ENCODE measurements at regions not wholly inside any gene's neighbourhood (a gene's known extent, or its start where the extent isn't known, plus 50 kb on each side); places are given as distances from the start of the nearest gene placed in this dataset.

- no peak overlapping the region for H3K4me3 ChIP-seq (ENCODE audit: low read length)
- no peak for DNase-seq (ENCODE audit: low read depth)
- TF ChIP-seq CTCF (conservative IDR thresholded peaks at IDR 0.05; ENCODE audit: low read length): no peak
These were observed 388.9 kb upstream of the CDH10 start for GRCh38 chr5:25033658-25034057.

GRCh38 chr5:25029004-25029403 lies 384.2 kb upstream of the CDH10 start:
- no peak for TF ChIP-seq CTCF (conservative IDR thresholded peaks at IDR 0.05; ENCODE audit: low read length)
- no peak overlapping the region for H3K4me3 ChIP-seq (ENCODE audit: low read length)
- no peak for DNase-seq (ENCODE audit: low read depth)

GRCh38 chr5:25027526-25027925 lies 382.7 kb upstream of the CDH10 start:
- no peak for TF ChIP-seq CTCF (conservative IDR thresholded peaks at IDR 0.05; ENCODE audit: low read length)
- no peak for DNase-seq (ENCODE audit: low read depth)
- no peak overlapping the region for H3K4me3 ChIP-seq (ENCODE audit: low read length)

GRCh38 chr5:25027061-25027460 lies 382.3 kb upstream of the CDH10 start:
- DNase-seq (ENCODE audit: low read depth): no peak
- no peak for TF ChIP-seq CTCF (conservative IDR thresholded peaks at IDR 0.05; ENCODE audit: low read length)
- H3K4me3 ChIP-seq (ENCODE audit: low read length): no peak overlapping the region

- no peak for DNase-seq (ENCODE audit: low read depth)
- no peak for TF ChIP-seq CTCF (conservative IDR thresholded peaks at IDR 0.05; ENCODE audit: low read length)
- H3K4me3 ChIP-seq (ENCODE audit: low read length): no peak overlapping the region
These were observed 381.1 kb upstream of the CDH10 start for GRCh38 chr5:25025831-25026230.

- DNase-seq (ENCODE audit: low read depth): no peak
- no peak overlapping the region for H3K4me3 ChIP-seq (ENCODE audit: low read length)
- no peak for TF ChIP-seq CTCF (conservative IDR thresholded peaks at IDR 0.05; ENCODE audit: low read length)
These were observed 375.7 kb upstream of the CDH10 start for GRCh38 chr5:25020454-25020853.

- H3K4me3 ChIP-seq (ENCODE audit: low read length): no peak overlapping the region
- TF ChIP-seq CTCF (conservative IDR thresholded peaks at IDR 0.05; ENCODE audit: low read length): no peak
- DNase-seq (ENCODE audit: low read depth): no peak
These were observed 364.3 kb upstream of the CDH10 start for GRCh38 chr5:25009063-25009462.

Measured in AG10803 (cell line).